Small intestine (tissue), 7 donors: ENCODE measurements at regions not wholly inside any gene's neighbourhood (a gene's known extent, or its start where the extent isn't known, plus 50 kb on each side); places are given as distances from the start of the nearest gene placed in this dataset.

ENCODE experiments used
- DNase-seq, 2 donors: peaks; one replicate each; pipeline versions ENCODE4 v3.0.0 to v3.0.0-alpha.2; 2013
- FAIRE-seq: peaks from 2 replicates; lab custom pipeline; 2012; peaks lifted over from hg19 to GRCh38; lab: Jason Lieb, UNC
- H3K27ac ChIP-seq, 3 donors: one replicate each; pipeline ENCODE4 v1.5.1; 2013; ENCODE audit warnings: low read length in 2 of 3, mild to moderate bottlenecking in 2 of 3, control low read depth in 1 of 3, inconsistent platforms in 1 of 3, low read depth in 1 of 3, moderate library complexity in 1 of 3
- H3K27me3 ChIP-seq, 3 donors: one replicate each; pipeline ENCODE4 v1.6.1; 2013; ENCODE audit warnings: low read length in 3 of 3, inconsistent platforms in 1 of 3; ENCODE audit not compliant: control insufficient read depth in 3 of 3, insufficient read depth in 3 of 3
- H3K36me3 ChIP-seq, 3 donors: one replicate each; pipeline ENCODE4 v1.6.1; 2013; ENCODE audit warnings: low read length in 3 of 3, inconsistent platforms in 1 of 3, low read depth in 1 of 3, mild to moderate bottlenecking in 1 of 3, moderate library complexity in 1 of 3; ENCODE audit not compliant: control insufficient read depth in 3 of 3, insufficient read depth in 2 of 3
- H3K4me1 ChIP-seq, 3 donors: one replicate each; pipeline ENCODE4 v1.6.1; 2013; ENCODE audit warnings: low read length in 2 of 3, inconsistent platforms in 1 of 3, low read depth in 1 of 3, mild to moderate bottlenecking in 1 of 3, moderate library complexity in 1 of 3; ENCODE audit not compliant: control insufficient read depth in 3 of 3, insufficient read depth in 2 of 3
- H3K4me3 ChIP-seq, 3 donors: one replicate each; pipeline ENCODE4 v1.5.1; 2013; ENCODE audit warnings: low read length in 3 of 3, control low read depth in 1 of 3, inconsistent platforms in 1 of 3, low read depth in 1 of 3, mild to moderate bottlenecking in 1 of 3, moderate library complexity in 1 of 3
- H3K9me3 ChIP-seq, 2 donors: one replicate each; pipeline ENCODE4 v1.6.1; 2013; ENCODE audit warnings: low read depth in 1 of 2, low read length in 1 of 2; ENCODE audit not compliant: control insufficient read depth in 2 of 2, insufficient read depth in 1 of 2
- WGBS, 3 donors: extraction: QIAGEN DNeasy Blood & Tissue Kit; methylation state at CpG; one replicate each; pipeline ENCODE4 v1.1.7; 2013; 5-methylcytosine and 5-hydroxymethylcytosine counted together
- donor health status: healthy with polysubstance abuse.
- donor health status: control.
- donor health status: control.
- donor health status: Bipolar disorder and iron deficiency.
- donor health status: healthy.

- H3K9me3 ChIP-seq: no peaks in the 10 kb centered on the region
- no peak overlapping the region for H3K27ac ChIP-seq
- H3K4me1 ChIP-seq: no peaks in the 10 kb centered on the region
- no peak overlapping the region for H3K4me3 ChIP-seq
- FAIRE-seq (no peak), DNase-seq (no peak)
- no peaks in the 10 kb centered on the region for H3K27me3 ChIP-seq
- H3K36me3 ChIP-seq: no peaks in the 10 kb centered on the region
- WGBS, 3 donors: 60 to 76% (median 61%) methylated on average over 2 of the region's 2 CpGs
Measured at GRCh38 chr3:21357241-21357640, 393.8 kb downstream of the ZNF385D start.

GRCh38 chr3:21356402-21356801, 394.6 kb downstream of the ZNF385D start:
- no peak for FAIRE-seq
- no peaks in the 10 kb centered on the region for H3K27me3 ChIP-seq
- H3K9me3 ChIP-seq: no peaks in the 10 kb centered on the region
- no peaks in the 10 kb centered on the region for H3K36me3 ChIP-seq
- no peak for DNase-seq
- H3K4me3 ChIP-seq: no peak overlapping the region
- 63 to 78% (median 66%) methylated on average over 4 of the region's 4 CpGs for WGBS, 3 donors
- H3K27ac ChIP-seq: no peak overlapping the region
- H3K4me1 ChIP-seq: no peaks in the 10 kb centered on the region

- Histone ChIP-seq H3K27ac (no peak overlapping the region), H3K4me3 (no peak overlapping the region), H3K36me3 (no peaks in the 10 kb centered on the region), H3K4me1 (no peaks in the 10 kb centered on the region), H3K27me3 (no peaks in the 10 kb centered on the region), H3K9me3 (no peaks in the 10 kb centered on the region)
- no peak for DNase-seq
- FAIRE-seq: no peak
- 71 to 79% (median 73%) methylated on average over 7 of the region's 7 CpGs for WGBS, 3 donors
Measured at GRCh38 chr3:21345382-21345976, 405.5 kb downstream of the ZNF385D start.

GRCh38 chr3:21331857-21332256, 419.2 kb downstream of the ZNF385D start:
- 42 to 74% (median 63%) methylated on average over 1 of the region's 1 CpG for WGBS, 3 donors
- H3K27me3 ChIP-seq: no peaks in the 10 kb centered on the region
- no peak overlapping the region for H3K27ac ChIP-seq
- H3K4me1 ChIP-seq: no peaks in the 10 kb centered on the region
- no peaks in the 10 kb centered on the region for H3K36me3 ChIP-seq
- H3K4me3 ChIP-seq: no peak overlapping the region
- FAIRE-seq (no peak), DNase-seq (no peak)
- no peaks in the 10 kb centered on the region for H3K9me3 ChIP-seq

GRCh38 chr3:21331321-21331720, 419.7 kb downstream of the ZNF385D start:
- FAIRE-seq: no peak
- WGBS, 3 donors: 40 to 63% (median 41%) methylated on average over 2 of the region's 2 CpGs

GRCh38 chr3:21330293-21330692, 420.7 kb downstream of the ZNF385D start:
- DNase-seq: peak in 1 of 2 donors; percentile 15
- FAIRE-seq: no peak
- H3K4me3 ChIP-seq: no peak overlapping the region

More at GRCh38 chr3:21331321-21331720, 419.7 kb downstream of the ZNF385D start:
- Histone ChIP-seq H3K36me3 (no peaks in the 10 kb centered on the region), H3K27ac (no peak overlapping the region), H3K4me1 (no peaks in the 10 kb centered on the region), H3K4me3 (no peak overlapping the region), H3K9me3 (no peaks in the 10 kb centered on the region), H3K27me3 (no peaks in the 10 kb centered on the region)
- no peak for DNase-seq

GRCh38 chr3:21328711-21329390, 422.2 kb downstream of the ZNF385D start:
- Histone ChIP-seq H3K27ac (no peak overlapping the region), H3K4me3 (no peak overlapping the region), H3K36me3 (no peaks in the 10 kb centered on the region), H3K9me3 (no peaks in the 10 kb centered on the region), H3K4me1 (no peaks in the 10 kb centered on the region), H3K27me3 (no peaks in the 10 kb centered on the region)
- DNase-seq (no peak), FAIRE-seq (no peak)
- WGBS, 3 donors: 81 to 91% (median 88%) methylated on average over 11 of the region's 11 CpGs

More at GRCh38 chr3:21330293-21330692, 420.7 kb downstream of the ZNF385D start:
- no peaks in the 10 kb centered on the region for H3K9me3 ChIP-seq
- WGBS, 3 donors: 1 to 16% (median 13%) methylated on average over 2 of the region's 2 CpGs
- H3K27me3 ChIP-seq: no peaks in the 10 kb centered on the region
- H3K36me3 ChIP-seq: no peaks in the 10 kb centered on the region
- H3K27ac ChIP-seq: no peak overlapping the region
- no peaks in the 10 kb centered on the region for H3K4me1 ChIP-seq

- DNase-seq (no peak), FAIRE-seq (no peak)
- H3K4me1 ChIP-seq: no peaks in the 10 kb centered on the region
- H3K27me3 ChIP-seq: no peaks in the 10 kb centered on the region
- no peak overlapping the region for H3K27ac ChIP-seq
- 75 to 80% (median 77%) methylated on average over 3 of the region's 3 CpGs for WGBS, 3 donors
- H3K36me3 ChIP-seq: no peaks in the 10 kb centered on the region
- no peaks in the 10 kb centered on the region for H3K9me3 ChIP-seq
- H3K4me3 ChIP-seq: no peak overlapping the region
Measured at GRCh38 chr3:21326704-21327475, 424.1 kb downstream of the ZNF385D start.
